K562 (cell line): ENCODE measurements at regions not wholly inside any gene's neighbourhood (a gene's known extent, or its start where the extent isn't known, plus 50 kb on each side); places are given as distances from the start of the nearest gene placed in this dataset.

Experiments used
- ATAC-seq: fragments of 200-7000 bp; cut with Tn5 transposase; 3 replicates; pipeline ENCODE4 v1.9.1; 2020; ENCODE audit warnings: moderate library complexity
- BruUV-seq: library from RNA; stranded (reverse); fragments of 400-500 nt; replicated peaks from 2 replicates; lab custom pipeline; 2021; lab: Mats Ljungman, UMichigan
- CTCF ChIA-PET: fragments of 300-600 bp; formaldehyde crosslinking; extraction: SDS; loops from one replicate; lab custom pipeline; 2021; ENCODE audit warnings: low intra/inter-chr PET ratio; lab: Yijun Ruan, JAX
- POLR2A ChIA-PET: fragments of 300-600, 350-650 bp; sonication (Branson Sonifier 250); formaldehyde crosslinking; extraction: SDS; loops from one replicate; lab custom pipeline; 2021; ENCODE audit warnings: antibody characterized with exemption, inconsistent platforms; lab: Yijun Ruan, JAX
- DNase-seq, 4 experiments: peaks; one replicate each; pipeline versions ENCODE4 v3.0.0 to v3.0.0-alpha.2; 2011 to 2018; ENCODE audit warnings: low spot score in 3 of 4, mixed read lengths in 3 of 4; ENCODE audit errors: extremely low read depth in 1 of 4
- FAIRE-seq: peaks from 2 replicates; lab custom pipeline; 2011; peaks lifted over from hg19 to GRCh38; lab: Jason Lieb, UNC
- H2AFZ ChIP-seq: 2 replicates; pipeline ENCODE4 v1.6.0; 2011; ENCODE audit warnings: low read depth, low read length, control low read depth, inconsistent platforms
- H3K27ac ChIP-seq: fragments of 200-600 bp; 3 replicates; pipeline ENCODE4 v1.8.0; 2011; ENCODE audit warnings: low read depth, mild to moderate bottlenecking, control low read depth, inconsistent platforms, low read length, moderate library complexity, mixed read lengths; ENCODE audit errors: extremely low read depth
- H3K27me3 ChIP-seq, 2 experiments: fragments of 300-600 bp in 1 of 2; 2 replicates in 1 of 2; 3 replicates in 1 of 2; pipeline versions ENCODE4 v1.6.0 to v1.8.0; 2011; ENCODE audit warnings: inconsistent platforms in 2 of 2, low read length in 2 of 2, mild to moderate bottlenecking in 1 of 2, mixed read lengths in 1 of 2, moderate library complexity in 1 of 2; ENCODE audit not compliant: control insufficient read depth in 2 of 2, insufficient read depth in 2 of 2
- H3K36me3 ChIP-seq: fragments of 300-600 bp; 3 replicates; pipeline ENCODE4 v1.8.0; 2011; ENCODE audit warnings: mild to moderate bottlenecking, low read length, inconsistent platforms; ENCODE audit not compliant: control insufficient read depth, insufficient read depth
- H3K4me1 ChIP-seq, 2 experiments: fragments of 200-600 bp in 1 of 2; replicated peaks in 1 of 2; 2 replicates in 1 of 2; 3 replicates in 1 of 2; pipeline versions ENCODE4 v1.5.1 to v1.8.0; 2011; ENCODE audit warnings: inconsistent platforms in 2 of 2, low read length in 2 of 2, mild to moderate bottlenecking in 1 of 2, mixed read lengths in 1 of 2, moderate library complexity in 1 of 2; ENCODE audit not compliant: control insufficient read depth in 2 of 2, insufficient read depth in 2 of 2
- H3K4me2 ChIP-seq: 2 replicates; pipeline ENCODE4 v1.6.1; 2011; ENCODE audit warnings: low read length, control low read depth, inconsistent platforms, mixed read lengths; ENCODE audit not compliant: insufficient read depth
- H3K4me3 ChIP-seq: fragments of 200-600 bp; sonication (generic), shearing (Covaris generic); 2 replicates; pipeline ENCODE4 v1.5.1; 2016; ENCODE audit warnings: control low read depth, inconsistent platforms
- H3K79me2 ChIP-seq: fragments of 200-600 bp; 3 replicates; pipeline ENCODE4 v1.8.0; 2011; ENCODE audit warnings: low read length, inconsistent platforms; ENCODE audit not compliant: control insufficient read depth, insufficient read depth
- H3K9ac ChIP-seq, 2 experiments: 2 replicates each; pipeline versions ENCODE4 v1.6.0 to v1.6.1; 2011; ENCODE audit warnings: low read depth in 2 of 2, low read length in 2 of 2, control low read depth in 1 of 2, inconsistent platforms in 1 of 2, mild to moderate bottlenecking in 1 of 2, mixed read lengths in 1 of 2; ENCODE audit not compliant: insufficient read depth in 1 of 2
- H3K9me1 ChIP-seq: one replicate; pipeline ENCODE4 v1.6.0; 2011; ENCODE audit warnings: inconsistent platforms, mild to moderate bottlenecking, low read length, moderate library complexity; ENCODE audit not compliant: control insufficient read depth, insufficient read depth
- H3K9me3 ChIP-seq: replicated peaks from 2 replicates; pipeline ENCODE4 v1.5.1; 2011; ENCODE audit warnings: low read depth, low read length, inconsistent platforms; ENCODE audit not compliant: control insufficient read depth, insufficient read depth
- H4K20me1 ChIP-seq: replicated peaks from 2 replicates; pipeline ENCODE4 v1.6.1; 2011; ENCODE audit warnings: low read length, inconsistent platforms, mixed read lengths; ENCODE audit not compliant: control insufficient read depth, insufficient read depth
- CSDE1 ChIP-seq, 2 experiments: fragments of 450-650 bp; IDR thresholded peaks; 2 replicates each; pipeline ENCODE4 v1.6.1; 2016; ENCODE audit warnings: mild to moderate bottlenecking in 1 of 2
- HDGF ChIP-seq: fragments of 450-650 bp; IDR thresholded peaks from 2 replicates; pipeline ENCODE4 v1.6.1; 2016
- HLTF ChIP-seq: fragments of 450-650 bp; IDR thresholded peaks from 2 replicates; pipeline ENCODE4 v1.6.1; 2016
- MAFK ChIP-seq: IDR thresholded peaks from 2 replicates; pipeline ENCODE4 v1.6.1; 2011; ENCODE audit warnings: low read length, improper control_type of control experiment
- PHB ChIP-seq: fragments of 250-450 bp; sonication (Bioruptor Pico); IDR thresholded peaks from 2 replicates; pipeline ENCODE4 v1.5.0; 2021
- PTRF ChIP-seq: fragments of 450-650 bp; IDR thresholded peaks from 2 replicates; pipeline ENCODE4 v1.6.1; 2016; ENCODE audit warnings: mild to moderate bottlenecking, missing genetic modification characterization, missing compliant biosample characterization
- RNF2 ChIP-seq: sonication (generic); IDR thresholded peaks from 2 replicates; pipeline ENCODE4 v1.6.1; 2016
- SIN3A ChIP-seq, 2 experiments: fragments of 150-350 bp in 1 of 2; IDR thresholded peaks; 2 replicates each; pipeline ENCODE4 v1.6.1; 2011 to 2016; ENCODE audit warnings: borderline replicate concordance in 2 of 2, low read depth in 2 of 2, low read length in 2 of 2, mild to moderate bottlenecking in 2 of 2, moderate library complexity in 2 of 2; ENCODE audit not compliant: control insufficient read depth in 1 of 2
- SMC3 ChIP-seq: conservative IDR thresholded peaks from 2 replicates; pipeline ENCODE4 v1.6.1; 2011; ENCODE audit warnings: low read depth, low read length, improper control_type of control experiment; ENCODE audit not compliant: insufficient read depth
- ZNF143 ChIP-seq: sonication (generic); formaldehyde crosslinking; IDR thresholded peaks from 2 replicates; pipeline ENCODE4 v1.9.0; 2022; ENCODE audit warnings: mild to moderate bottlenecking, missing genetic modification reagents
- ZNF354B ChIP-seq: fragments of 250-450 bp; sonication (Bioruptor Pico); IDR thresholded peaks from 2 replicates; pipeline ENCODE4 v1.4.0; 2020
- ZNF583 ChIP-seq: fragments of 250-450 bp; sonication (Bioruptor Pico); IDR thresholded peaks from 2 replicates; pipeline ENCODE4 v1.4.0; 2020
- WGBS: fragments of 100-300 bp; shearing (Covaris generic); methylation state at CpG from one replicate; pipeline ENCODE4 v1.1.6; 2016; ENCODE audit warnings: low coverage, mixed read lengths; ENCODE audit not compliant: insufficient coverage; ENCODE audit errors: missing lambda C conversion rate; 5-methylcytosine and 5-hydroxymethylcytosine counted together
- in situ Hi-C: fragments of 300-500 bp; cut with MboI; formaldehyde crosslinking; loops from 4 replicates; pipeline ENCODE4 v1.15.0; 2018; ENCODE audit warnings: inconsistent platforms, mixed read lengths
- intact Hi-C: fragments of 100-400 bp; cut with micrococcal nuclease; formaldehyde crosslinking; loops from 2 replicates; pipeline ENCODE4 v1.14.2; 2022
- TF ChIP-seq, protein P1 (sequence below): sonication (generic); formaldehyde crosslinking; IDR thresholded peaks from 2 replicates; pipeline ENCODE4 v1.8.0; 2022; ENCODE audit warnings: mild to moderate bottlenecking, missing genetic modification reagents
- TF ChIP-seq, protein P2 (sequence below): fragments of 450-650 bp; IDR thresholded peaks from 2 replicates; pipeline ENCODE4 v1.6.1; 2016; ENCODE audit warnings: borderline replicate concordance
- TF ChIP-seq, protein P3 (sequence below): fragments of 250-450 bp; sonication (Bioruptor Pico); IDR thresholded peaks from 2 replicates; pipeline ENCODE4 v1.8.0; 2022; ENCODE audit warnings: moderate library complexity, mild to moderate bottlenecking, inconsistent platforms
- TF ChIP-seq, protein P4 (sequence below): IDR thresholded peaks from 3 replicates; pipeline ENCODE4 v1.6.1; 2011; ENCODE audit warnings: borderline replicate concordance, mild to moderate bottlenecking, moderate library complexity; ENCODE audit not compliant: insufficient read length; ENCODE audit errors: extremely low read depth
- TF ChIP-seq, protein P5 (sequence below): fragments of 450-650 bp; formaldehyde crosslinking; IDR thresholded peaks from 2 replicates; pipeline ENCODE4 v1.4.0; 2020; ENCODE audit warnings: mild to moderate bottlenecking, moderate library complexity

DNA sequence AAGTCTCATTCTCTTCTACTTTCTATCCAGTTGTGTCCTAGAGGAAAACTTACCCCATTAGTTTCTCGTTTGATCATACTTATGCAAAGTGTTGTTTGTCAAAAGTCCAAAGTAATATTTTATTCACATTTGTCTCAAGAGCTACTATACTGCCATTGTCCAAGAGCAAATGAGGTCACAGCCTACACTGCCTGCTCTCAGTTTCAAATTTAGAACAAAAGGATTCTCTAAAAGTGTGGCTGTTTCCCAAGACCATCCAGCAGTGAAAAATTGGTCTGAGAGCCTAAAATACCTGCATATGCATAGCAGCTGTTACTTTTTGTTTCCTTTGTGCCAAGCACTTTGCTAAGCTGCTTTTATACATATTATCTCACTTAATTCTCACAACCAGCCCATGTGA, 439.5 kb upstream of the NFE2L3 start:
- H3K36me3 ChIP-seq, result no peaks in the 10 kb centered on the region
- BruUV-seq, result no TSS peak
- no peaks in the 10 kb centered on the region for H3K4me1 ChIP-seq
- in situ Hi-C loops, result no loop called here
- H3K79me2 ChIP-seq, result no peaks in the 10 kb centered on the region
- H3K9me3 ChIP-seq, result no peaks in the 10 kb centered on the region
- no peak for FAIRE-seq
- no peak for DNase-seq
- 0% methylated on average over 1 of the region's 1 CpG for WGBS
- intact Hi-C loops, result no loop called here
- no peak overlapping the region for H3K27ac ChIP-seq
- no peak for ATAC-seq
- no peak overlapping the region for H3K4me2 ChIP-seq
- H3K9me1 ChIP-seq, result no peaks in the 10 kb centered on the region
- H3K27me3 ChIP-seq, result peaks cover 2 to 9% of the 10 kb centered on the region in 2 experiments; a peak in 3 of 5 replicates
- H3K4me3 ChIP-seq, result no peak overlapping the region
- ChIA-PET CTCF (no interaction called here), POLR2A (interaction anchor here (1.3 kb wide), 1 partner anchor 15 kb away, joined by 3 read pairs; no protein-coding TSS in a partner anchor)
- H4K20me1 ChIP-seq, result no peaks in the 10 kb centered on the region
- no peak overlapping the region for H2AFZ ChIP-seq
- no peak overlapping the region for H3K9ac ChIP-seq
- TF ChIP-seq ZNF583 (CRISPR knock-in tag), result no peak
- no peak for TF ChIP-seq ZNF143 (CRISPR knock-in tag)
- TF ChIP-seq HDGF, result no peak
- no peak for TF ChIP-seq CSDE1 (IDR thresholded peaks at IDR 0.05)
- TF ChIP-seq ZNF354B (CRISPR knock-in tag), result no peak
- TF ChIP-seq PHB, result no peak
- no peak for TF ChIP-seq SIN3A (IDR thresholded peaks at IDR 0.05; ENCODE audit: borderline replicate concordance in 2 of 2, control insufficient read depth in 1 of 2, low read depth in 2 of 2, low read length in 2 of 2)
- TF ChIP-seq, protein P1, sequence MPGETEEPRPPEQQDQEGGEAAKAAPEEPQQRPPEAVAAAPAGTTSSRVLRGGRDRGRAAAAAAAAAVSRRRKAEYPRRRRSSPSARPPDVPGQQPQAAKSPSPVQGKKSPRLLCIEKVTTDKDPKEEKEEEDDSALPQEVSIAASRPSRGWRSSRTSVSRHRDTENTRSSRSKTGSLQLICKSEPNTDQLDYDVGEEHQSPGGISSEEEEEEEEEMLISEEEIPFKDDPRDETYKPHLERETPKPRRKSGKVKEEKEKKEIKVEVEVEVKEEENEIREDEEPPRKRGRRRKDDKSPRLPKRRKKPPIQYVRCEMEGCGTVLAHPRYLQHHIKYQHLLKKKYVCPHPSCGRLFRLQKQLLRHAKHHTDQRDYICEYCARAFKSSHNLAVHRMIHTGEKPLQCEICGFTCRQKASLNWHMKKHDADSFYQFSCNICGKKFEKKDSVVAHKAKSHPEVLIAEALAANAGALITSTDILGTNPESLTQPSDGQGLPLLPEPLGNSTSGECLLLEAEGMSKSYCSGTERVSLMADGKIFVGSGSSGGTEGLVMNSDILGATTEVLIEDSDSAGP (CRISPR knock-in tag), result no peak
- TF ChIP-seq PTRF (tag), result no peak
- TF ChIP-seq SMC3, result no peak
- TF ChIP-seq, protein P2, sequence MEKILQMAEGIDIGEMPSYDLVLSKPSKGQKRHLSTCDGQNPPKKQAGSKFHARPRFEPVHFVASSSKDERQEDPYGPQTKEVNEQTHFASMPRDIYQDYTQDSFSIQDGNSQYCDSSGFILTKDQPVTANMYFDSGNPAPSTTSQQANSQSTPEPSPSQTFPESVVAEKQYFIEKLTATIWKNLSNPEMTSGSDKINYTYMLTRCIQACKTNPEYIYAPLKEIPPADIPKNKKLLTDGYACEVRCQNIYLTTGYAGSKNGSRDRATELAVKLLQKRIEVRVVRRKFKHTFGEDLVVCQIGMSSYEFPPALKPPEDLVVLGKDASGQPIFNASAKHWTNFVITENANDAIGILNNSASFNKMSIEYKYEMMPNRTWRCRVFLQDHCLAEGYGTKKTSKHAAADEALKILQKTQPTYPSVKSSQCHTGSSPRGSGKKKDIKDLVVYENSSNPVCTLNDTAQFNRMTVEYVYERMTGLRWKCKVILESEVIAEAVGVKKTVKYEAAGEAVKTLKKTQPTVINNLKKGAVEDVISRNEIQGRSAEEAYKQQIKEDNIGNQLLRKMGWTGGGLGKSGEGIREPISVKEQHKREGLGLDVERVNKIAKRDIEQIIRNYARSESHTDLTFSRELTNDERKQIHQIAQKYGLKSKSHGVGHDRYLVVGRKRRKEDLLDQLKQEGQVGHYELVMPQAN, result no peak
- TF ChIP-seq, protein P3, sequence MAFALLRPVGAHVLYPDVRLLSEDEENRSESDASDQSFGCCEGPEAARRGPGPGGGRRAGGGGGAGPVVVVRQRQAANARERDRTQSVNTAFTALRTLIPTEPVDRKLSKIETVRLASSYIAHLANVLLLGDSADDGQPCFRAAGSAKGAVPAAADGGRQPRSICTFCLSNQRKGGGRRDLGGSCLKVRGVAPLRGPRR (CRISPR knock-in tag), result no peak
- TF ChIP-seq RNF2, result no peak
- no peak for TF ChIP-seq MAFK
- TF ChIP-seq, protein P4, sequence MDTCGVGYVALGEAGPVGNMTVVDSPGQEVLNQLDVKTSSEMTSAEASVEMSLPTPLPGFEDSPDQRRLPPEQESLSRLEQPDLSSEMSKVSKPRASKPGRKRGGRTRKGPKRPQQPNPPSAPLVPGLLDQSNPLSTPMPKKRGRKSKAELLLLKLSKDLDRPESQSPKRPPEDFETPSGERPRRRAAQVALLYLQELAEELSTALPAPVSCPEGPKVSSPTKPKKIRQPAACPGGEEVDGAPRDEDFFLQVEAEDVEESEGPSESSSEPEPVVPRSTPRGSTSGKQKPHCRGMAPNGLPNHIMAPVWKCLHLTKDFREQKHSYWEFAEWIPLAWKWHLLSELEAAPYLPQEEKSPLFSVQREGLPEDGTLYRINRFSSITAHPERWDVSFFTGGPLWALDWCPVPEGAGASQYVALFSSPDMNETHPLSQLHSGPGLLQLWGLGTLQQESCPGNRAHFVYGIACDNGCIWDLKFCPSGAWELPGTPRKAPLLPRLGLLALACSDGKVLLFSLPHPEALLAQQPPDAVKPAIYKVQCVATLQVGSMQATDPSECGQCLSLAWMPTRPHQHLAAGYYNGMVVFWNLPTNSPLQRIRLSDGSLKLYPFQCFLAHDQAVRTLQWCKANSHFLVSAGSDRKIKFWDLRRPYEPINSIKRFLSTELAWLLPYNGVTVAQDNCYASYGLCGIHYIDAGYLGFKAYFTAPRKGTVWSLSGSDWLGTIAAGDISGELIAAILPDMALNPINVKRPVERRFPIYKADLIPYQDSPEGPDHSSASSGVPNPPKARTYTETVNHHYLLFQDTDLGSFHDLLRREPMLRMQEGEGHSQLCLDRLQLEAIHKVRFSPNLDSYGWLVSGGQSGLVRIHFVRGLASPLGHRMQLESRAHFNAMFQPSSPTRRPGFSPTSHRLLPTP, result no peak
- TF ChIP-seq HLTF, result no peak
- TF ChIP-seq, protein P5, sequence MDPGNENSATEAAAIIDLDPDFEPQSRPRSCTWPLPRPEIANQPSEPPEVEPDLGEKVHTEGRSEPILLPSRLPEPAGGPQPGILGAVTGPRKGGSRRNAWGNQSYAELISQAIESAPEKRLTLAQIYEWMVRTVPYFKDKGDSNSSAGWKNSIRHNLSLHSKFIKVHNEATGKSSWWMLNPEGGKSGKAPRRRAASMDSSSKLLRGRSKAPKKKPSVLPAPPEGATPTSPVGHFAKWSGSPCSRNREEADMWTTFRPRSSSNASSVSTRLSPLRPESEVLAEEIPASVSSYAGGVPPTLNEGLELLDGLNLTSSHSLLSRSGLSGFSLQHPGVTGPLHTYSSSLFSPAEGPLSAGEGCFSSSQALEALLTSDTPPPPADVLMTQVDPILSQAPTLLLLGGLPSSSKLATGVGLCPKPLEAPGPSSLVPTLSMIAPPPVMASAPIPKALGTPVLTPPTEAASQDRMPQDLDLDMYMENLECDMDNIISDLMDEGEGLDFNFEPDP, result no peak
